Activated naive CD8-positive, alpha-beta T cell treated with anti-CD3 and anti-CD28 coated beads, Interleukin-2, amount 10 ng/mL, durations not matched to agents 7 days and 5 days (primary cell): ENCODE measurements at regions not wholly inside any gene's neighbourhood (a gene's known extent, or its start where the extent isn't known, plus 50 kb on each side); places are given as distances from the start of the nearest gene placed in this dataset.

ENCODE experiments used
- ATAC-seq: fragments of 150-1000 bp; cut with Tn5 transposase; one replicate; pipeline ENCODE4 v1.10.0; 2021; ENCODE audit warnings: low read depth, moderate library complexity
- POLR2A ChIA-PET: fragments of 350-600 bp; sonication (Branson Sonifier 250); formaldehyde crosslinking; loops from one replicate; lab custom pipeline; 2021; ENCODE audit warnings: antibody characterized with exemption; lab: Charles Lee
- DNase-seq: peaks from one replicate; pipeline ENCODE4 v3.0.0; 2021
- H3K27ac Mint-ChIP-seq: one replicate; pipeline ENCODE4 v1.8.0; 2022; ENCODE audit warnings: mild to moderate bottlenecking, mixed read lengths
- H3K27me3 Mint-ChIP-seq: one replicate; pipeline ENCODE4 v1.8.0; 2022; ENCODE audit warnings: mild to moderate bottlenecking, moderate library complexity, mixed read lengths
- H3K36me3 Mint-ChIP-seq: one replicate; pipeline ENCODE4 v1.8.0; 2021; ENCODE audit warnings: mild to moderate bottlenecking, mixed read lengths
- H3K4me1 Mint-ChIP-seq: one replicate; pipeline ENCODE4 v1.8.0; 2021; ENCODE audit warnings: mixed read lengths
- H3K4me3 Mint-ChIP-seq: one replicate; pipeline ENCODE4 v1.8.0; 2022; ENCODE audit warnings: mild to moderate bottlenecking, moderate library complexity, mixed read lengths
- H3K9me3 Mint-ChIP-seq: one replicate; pipeline ENCODE4 v1.8.0; 2021; ENCODE audit warnings: mixed read lengths

DNA sequence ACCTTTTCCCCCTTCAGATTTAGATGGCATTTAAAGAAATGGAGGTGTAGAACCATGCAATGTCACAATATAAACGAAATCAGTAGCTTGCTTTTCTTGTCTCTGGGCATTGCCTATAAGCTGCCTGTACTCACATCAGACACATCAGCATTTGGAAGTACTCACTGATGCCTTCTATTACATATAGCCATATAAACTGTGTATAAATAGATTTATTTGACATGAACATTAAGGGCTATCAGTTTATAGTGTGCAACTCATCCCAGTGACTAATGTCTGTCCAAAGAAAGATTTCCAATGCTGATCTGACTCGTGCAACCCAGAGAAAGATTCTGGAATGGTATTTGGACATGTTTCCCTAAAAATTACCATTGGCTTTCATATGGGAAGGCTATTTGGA, 417.9 kb upstream of the MAF start:
- Mint-ChIP-seq H3K4me1 (no peaks in the 10 kb centered on the region), H3K9me3 (no peaks in the 10 kb centered on the region), H3K36me3 (no peaks in the 10 kb centered on the region), H3K27ac (no peak overlapping the region), H3K27me3 (no peaks in the 10 kb centered on the region), H3K4me3 (no peak overlapping the region)
- no peak for ATAC-seq
- POLR2A ChIA-PET, result no interaction called here
- DNase-seq, result no peak

DNA sequence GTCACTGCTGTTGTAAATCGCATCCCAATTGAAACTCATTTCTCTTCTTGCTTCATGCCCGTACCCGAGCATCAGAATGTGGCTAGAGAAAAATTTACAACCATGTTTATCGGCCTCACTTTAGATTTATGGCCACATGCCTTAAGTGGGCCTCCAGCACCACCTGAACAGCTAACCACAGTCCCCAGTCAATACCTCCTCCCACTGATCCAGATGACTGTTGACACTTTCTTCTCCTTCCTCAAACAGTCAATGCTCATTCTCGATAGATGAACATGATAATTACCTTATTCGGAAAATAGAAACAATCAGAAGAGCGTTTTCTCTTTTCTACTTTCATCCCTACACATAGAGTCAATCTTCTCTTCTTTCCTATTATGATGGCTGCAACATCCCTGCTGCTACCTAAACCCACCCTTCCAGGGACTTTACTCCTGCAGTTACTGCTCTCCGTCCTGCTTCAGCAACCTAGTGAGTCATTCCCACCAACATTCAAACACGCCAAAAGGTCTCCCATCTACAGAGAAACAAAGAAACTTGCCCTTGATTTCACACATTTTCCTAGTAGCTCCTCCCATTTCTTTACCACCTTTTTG, 416.3 kb upstream of the MAF start:
- H3K9me3 Mint-ChIP-seq, result no peaks in the 10 kb centered on the region
- no peaks in the 10 kb centered on the region for H3K4me1 Mint-ChIP-seq
- DNase-seq, result no peak
- no peak overlapping the region for H3K27ac Mint-ChIP-seq
- no peaks in the 10 kb centered on the region for H3K27me3 Mint-ChIP-seq
- POLR2A ChIA-PET, result no interaction called here
- H3K4me3 Mint-ChIP-seq, result no peak overlapping the region
- no peak for ATAC-seq
- H3K36me3 Mint-ChIP-seq, result no peaks in the 10 kb centered on the region

- Mint-ChIP-seq H3K36me3 (no peaks in the 10 kb centered on the region), H3K9me3 (no peaks in the 10 kb centered on the region), H3K4me1 (no peaks in the 10 kb centered on the region), H3K27me3 (no peaks in the 10 kb centered on the region), H3K27ac (no peak overlapping the region), H3K4me3 (no peak overlapping the region)
- POLR2A ChIA-PET, result no interaction called here
- ATAC-seq (no peak), DNase-seq (no peak)
Measured at GRCh38 chr16:80015566-80015965, 415.0 kb upstream of the MAF start.

DNA sequence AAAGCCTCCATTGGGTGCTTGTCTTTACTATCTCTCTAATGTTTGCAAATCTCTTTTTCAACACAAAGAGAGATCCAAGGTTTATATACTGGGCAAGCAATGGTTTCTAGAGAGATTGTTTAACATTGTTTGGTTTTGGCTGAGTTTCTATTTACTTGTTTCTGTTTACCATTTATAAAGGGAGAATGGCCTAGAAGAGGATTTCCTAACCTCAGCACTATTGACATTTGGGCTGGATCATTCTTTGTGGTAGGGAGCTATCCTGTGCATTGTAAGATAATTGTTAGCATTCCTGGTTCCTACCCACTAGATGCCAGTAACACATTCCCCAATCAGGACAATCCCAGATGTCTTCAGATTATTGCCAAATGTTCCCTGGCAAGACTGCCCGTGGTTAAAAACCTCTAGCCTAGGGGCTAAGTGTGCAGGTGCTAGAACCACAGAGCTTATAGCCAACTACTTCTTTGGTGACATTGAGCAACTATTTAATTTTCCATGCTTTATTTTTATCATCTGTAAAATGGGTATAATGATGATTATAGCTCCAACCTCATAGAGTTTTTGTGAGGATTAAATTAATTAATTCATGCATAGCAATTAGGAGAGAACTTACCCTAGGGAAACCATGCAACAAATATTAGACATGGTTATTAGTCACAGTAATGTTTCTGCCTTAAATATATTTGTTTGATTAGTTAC, 413.9 kb upstream of the MAF start:
- DNase-seq (no peak), ATAC-seq (no peak)
- H3K4me3 Mint-ChIP-seq, result no peak overlapping the region
- H3K27ac Mint-ChIP-seq, result no peak overlapping the region
- POLR2A ChIA-PET, result no interaction called here
- no peaks in the 10 kb centered on the region for H3K9me3 Mint-ChIP-seq
- no peaks in the 10 kb centered on the region for H3K36me3 Mint-ChIP-seq
- no peaks in the 10 kb centered on the region for H3K4me1 Mint-ChIP-seq
- H3K27me3 Mint-ChIP-seq, result no peaks in the 10 kb centered on the region

DNA sequence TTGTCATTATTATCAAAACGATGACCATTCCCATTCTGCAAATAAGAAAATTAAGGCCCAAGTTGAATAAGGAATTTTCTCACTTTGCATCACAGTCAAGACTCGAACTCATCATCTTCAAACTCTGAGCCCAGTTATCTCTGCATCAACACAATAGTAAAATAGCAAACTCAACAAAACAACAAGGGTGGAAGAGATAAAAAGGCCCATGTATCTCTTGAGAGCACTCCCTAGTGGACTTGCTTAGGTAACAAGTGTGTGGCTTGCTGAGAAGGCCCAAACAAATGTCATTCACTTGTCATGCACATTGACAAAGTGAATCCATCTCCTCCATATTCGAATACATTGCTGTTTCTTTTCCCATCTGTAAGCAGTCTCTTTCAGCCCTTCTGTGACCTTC, 412.0 kb upstream of the MAF start:
- no peaks in the 10 kb centered on the region for H3K36me3 Mint-ChIP-seq
- no peak for DNase-seq
- no peak overlapping the region for H3K4me3 Mint-ChIP-seq
- no peaks in the 10 kb centered on the region for H3K9me3 Mint-ChIP-seq
- no peaks in the 10 kb centered on the region for H3K27me3 Mint-ChIP-seq
- no peak overlapping the region for H3K27ac Mint-ChIP-seq
- POLR2A ChIA-PET, result no interaction called here
- no peaks in the 10 kb centered on the region for H3K4me1 Mint-ChIP-seq
- ATAC-seq, result no peak

GRCh38 chr16:80009971-80010659, 409.6 kb upstream of the MAF start:
- no peaks in the 10 kb centered on the region for H3K27me3 Mint-ChIP-seq

DNA sequence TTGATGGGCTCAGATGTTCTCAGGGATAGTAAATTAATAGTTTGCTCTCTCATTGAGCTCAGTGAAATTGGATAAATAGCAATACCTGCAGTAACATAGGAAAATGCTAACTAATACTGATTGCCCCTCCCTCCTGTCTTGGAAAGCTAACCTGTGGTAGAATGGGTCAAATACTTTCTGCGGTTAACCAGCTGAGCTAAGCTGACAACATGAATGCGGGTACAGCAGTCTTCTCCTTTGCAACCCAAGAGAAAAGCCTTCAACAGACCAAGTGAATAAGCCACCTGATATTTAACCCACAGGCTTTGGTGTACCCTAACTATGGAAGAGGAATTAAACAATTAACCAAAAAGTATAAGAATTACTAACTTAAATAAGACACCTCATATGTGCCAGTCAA, 408.3 kb upstream of the MAF start:
- no peaks in the 10 kb centered on the region for H3K36me3 Mint-ChIP-seq
- ATAC-seq (no peak), DNase-seq (no peak)
- no peak overlapping the region for H3K4me3 Mint-ChIP-seq
- no peaks in the 10 kb centered on the region for H3K4me1 Mint-ChIP-seq
- H3K9me3 Mint-ChIP-seq, result no peaks in the 10 kb centered on the region
- H3K27me3 Mint-ChIP-seq, result no peaks in the 10 kb centered on the region
- H3K27ac Mint-ChIP-seq, result no peak overlapping the region
- POLR2A ChIA-PET, result no interaction called here

More at GRCh38 chr16:80009971-80010659, 409.6 kb upstream of the MAF start:
- no peaks in the 10 kb centered on the region for H3K4me1 Mint-ChIP-seq
- H3K27ac Mint-ChIP-seq, result no peak overlapping the region
- no peaks in the 10 kb centered on the region for H3K9me3 Mint-ChIP-seq
- POLR2A ChIA-PET, result no interaction called here
- ATAC-seq, result no peak
- H3K4me3 Mint-ChIP-seq, result no peak overlapping the region
- DNase-seq, result no peak
- H3K36me3 Mint-ChIP-seq, result no peaks in the 10 kb centered on the region

DNA sequence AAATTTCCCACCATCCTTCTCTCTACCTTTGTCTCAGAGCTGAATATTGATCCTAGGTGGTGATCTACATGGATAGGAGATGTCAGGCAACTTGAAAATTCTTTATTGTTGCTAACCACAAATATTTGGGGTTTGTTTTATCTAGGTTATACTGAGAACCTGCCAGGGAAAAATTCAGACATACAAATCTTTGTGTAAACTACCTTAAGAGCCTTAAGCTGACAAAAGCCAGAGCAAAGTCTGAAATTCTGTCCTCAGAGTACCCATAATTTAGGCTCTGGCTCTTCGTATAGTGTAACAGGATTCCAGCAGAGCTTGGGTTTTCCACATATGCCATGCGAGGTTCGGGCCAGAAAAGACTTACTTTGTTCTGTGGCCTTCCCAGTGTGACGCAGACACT, 406.7 kb upstream of the MAF start:
- Mint-ChIP-seq H3K9me3 (no peaks in the 10 kb centered on the region), H3K36me3 (no peaks in the 10 kb centered on the region), H3K27me3 (peaks cover 2% of the 10 kb centered on the region), H3K27ac (no peak overlapping the region), H3K4me3 (no peak overlapping the region), H3K4me1 (no peaks in the 10 kb centered on the region)
- no peak for ATAC-seq
- POLR2A ChIA-PET, result no interaction called here
- no peak for DNase-seq

GRCh38 chr16:80006241-80007215, 406.0 kb upstream of the MAF start:
- no peaks in the 10 kb centered on the region for H3K4me1 Mint-ChIP-seq
- ATAC-seq (no peak), DNase-seq (no peak)
- H3K27me3 Mint-ChIP-seq, result peaks cover 2% of the 10 kb centered on the region
- no peaks in the 10 kb centered on the region for H3K9me3 Mint-ChIP-seq
- no peak overlapping the region for H3K4me3 Mint-ChIP-seq
- POLR2A ChIA-PET, result no interaction called here
- no peak overlapping the region for H3K27ac Mint-ChIP-seq
- H3K36me3 Mint-ChIP-seq, result no peaks in the 10 kb centered on the region

DNA sequence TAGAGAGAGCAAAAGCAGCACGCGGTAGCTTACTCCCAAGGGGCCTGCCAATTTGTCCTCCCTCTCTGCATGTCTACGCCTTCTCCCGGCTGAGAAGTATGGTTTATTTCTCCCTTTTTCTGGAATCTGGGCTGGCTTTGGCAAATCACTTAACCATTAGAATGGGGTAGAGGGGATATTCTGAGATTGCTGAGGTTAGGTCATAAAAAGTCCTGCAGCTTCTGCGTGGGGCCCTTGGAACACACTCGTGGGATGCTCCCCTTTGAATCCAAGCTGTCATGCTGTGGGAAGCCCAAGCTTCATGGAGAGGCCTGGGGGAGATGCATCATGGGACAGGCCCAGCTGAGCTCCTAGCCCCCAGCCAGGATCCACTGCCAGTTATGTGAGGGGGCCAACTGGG, 403.6 kb upstream of the MAF start:
- Mint-ChIP-seq H3K4me1 (no peaks in the 10 kb centered on the region), H3K27me3 (peaks cover 2% of the 10 kb centered on the region), H3K27ac (no peak overlapping the region), H3K9me3 (no peaks in the 10 kb centered on the region), H3K4me3 (no peak overlapping the region), H3K36me3 (no peaks in the 10 kb centered on the region)
- POLR2A ChIA-PET, result no interaction called here
- no peak for DNase-seq
- no peak for ATAC-seq

DNA sequence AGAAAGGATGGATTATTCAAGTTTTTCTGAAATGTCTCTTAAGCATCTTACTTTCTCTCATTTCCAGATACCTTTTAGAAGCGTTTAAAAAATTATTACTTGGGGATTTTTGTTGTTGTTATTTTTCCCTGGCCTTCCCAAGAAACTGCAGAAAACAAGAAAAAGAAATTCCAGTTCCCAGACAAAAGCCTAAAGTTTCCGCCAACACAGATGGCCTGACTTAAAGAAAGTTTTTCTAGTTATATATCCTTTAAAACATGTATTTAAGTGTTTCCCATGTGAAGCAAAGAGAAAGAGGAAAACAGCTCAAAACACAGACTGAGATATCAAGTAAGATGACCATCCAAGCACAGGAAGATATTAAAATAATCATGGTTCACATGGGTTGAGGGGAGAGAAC, 401.7 kb upstream of the MAF start:
- H3K27me3 Mint-ChIP-seq, result peaks cover 2% of the 10 kb centered on the region
- H3K36me3 Mint-ChIP-seq, result no peaks in the 10 kb centered on the region
- no peaks in the 10 kb centered on the region for H3K9me3 Mint-ChIP-seq
- ATAC-seq (no peak), DNase-seq (no peak)
- no peaks in the 10 kb centered on the region for H3K4me1 Mint-ChIP-seq
- no peak overlapping the region for H3K27ac Mint-ChIP-seq
- POLR2A ChIA-PET, result no interaction called here
- no peak overlapping the region for H3K4me3 Mint-ChIP-seq

DNA sequence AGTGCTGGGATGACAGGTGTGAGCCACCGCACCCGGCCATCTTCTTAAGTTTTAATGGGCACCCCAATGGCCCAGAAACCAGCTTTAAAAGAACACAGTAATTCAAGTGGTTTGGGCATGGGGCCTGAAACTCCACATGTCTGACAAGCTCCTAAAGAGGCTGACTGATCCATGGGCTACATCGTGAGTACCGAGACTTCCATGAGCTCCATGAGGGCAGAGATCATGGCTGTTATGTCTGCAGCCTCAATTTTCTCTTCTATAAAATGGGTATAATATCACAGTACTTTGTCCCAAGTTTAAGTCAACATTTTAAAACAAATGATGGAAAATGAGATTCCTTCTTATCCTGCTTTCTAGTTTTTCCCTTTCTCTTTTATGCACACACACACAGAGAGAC, 397.6 kb upstream of the MAF start:
- Mint-ChIP-seq H3K36me3 (no peaks in the 10 kb centered on the region), H3K4me3 (no peak overlapping the region), H3K27ac (no peak overlapping the region), H3K27me3 (peaks cover 2% of the 10 kb centered on the region), H3K4me1 (no peaks in the 10 kb centered on the region), H3K9me3 (no peaks in the 10 kb centered on the region)
- DNase-seq, result no peak
- POLR2A ChIA-PET, result no interaction called here
- ATAC-seq, result no peak

DNA sequence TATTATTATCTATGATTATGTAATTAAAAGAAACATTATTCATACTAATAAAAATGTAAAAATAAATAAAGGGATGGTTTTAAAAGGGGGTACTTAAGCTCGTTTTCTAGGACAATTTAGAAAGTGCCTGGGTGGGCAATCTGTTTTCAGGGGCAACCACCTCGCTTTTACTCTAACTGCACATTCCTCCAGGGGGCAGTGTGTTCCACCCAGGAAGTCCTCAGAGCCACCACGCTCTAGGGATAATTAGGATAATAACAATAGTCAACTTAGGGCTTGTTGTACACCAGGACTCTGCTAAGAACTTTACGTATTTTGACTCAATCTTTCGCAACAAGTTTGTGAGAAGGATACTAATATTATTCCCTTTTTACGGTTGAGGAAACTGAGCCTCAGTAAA, 396.7 kb upstream of the MAF start:
- Mint-ChIP-seq H3K4me1 (no peaks in the 10 kb centered on the region), H3K9me3 (no peaks in the 10 kb centered on the region), H3K27ac (no peak overlapping the region), H3K36me3 (no peaks in the 10 kb centered on the region), H3K27me3 (no peaks in the 10 kb centered on the region), H3K4me3 (no peak overlapping the region)
- no peak for DNase-seq
- no peak for ATAC-seq
- POLR2A ChIA-PET, result no interaction called here
